ENCODE measurements at regions not wholly inside any gene's neighbourhood (a gene's known extent, or its start where the extent isn't known, plus 50 kb on each side); places are given as distances from the start of the nearest gene placed in this dataset.

DNA sequence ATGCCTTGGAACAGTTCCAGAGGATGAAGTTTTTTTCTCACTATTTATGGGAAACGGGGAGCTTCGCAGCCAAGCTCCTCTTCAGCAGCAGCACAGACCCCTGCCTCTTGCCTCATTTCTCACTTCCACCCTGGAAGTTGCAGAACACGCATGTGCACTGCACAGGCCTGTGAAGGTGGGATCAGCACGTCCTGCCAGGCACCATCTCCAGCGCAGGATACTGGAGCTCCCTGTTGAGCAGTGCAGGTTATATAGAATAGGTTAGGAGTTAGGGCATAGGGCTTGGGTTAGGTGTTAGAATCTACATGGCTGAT is 110.1 kb upstream of the CENPE start:
- intact Hi-C loops (cut with DNase I) = no loop called here
- TF ChIP-seq, protein P1, sequence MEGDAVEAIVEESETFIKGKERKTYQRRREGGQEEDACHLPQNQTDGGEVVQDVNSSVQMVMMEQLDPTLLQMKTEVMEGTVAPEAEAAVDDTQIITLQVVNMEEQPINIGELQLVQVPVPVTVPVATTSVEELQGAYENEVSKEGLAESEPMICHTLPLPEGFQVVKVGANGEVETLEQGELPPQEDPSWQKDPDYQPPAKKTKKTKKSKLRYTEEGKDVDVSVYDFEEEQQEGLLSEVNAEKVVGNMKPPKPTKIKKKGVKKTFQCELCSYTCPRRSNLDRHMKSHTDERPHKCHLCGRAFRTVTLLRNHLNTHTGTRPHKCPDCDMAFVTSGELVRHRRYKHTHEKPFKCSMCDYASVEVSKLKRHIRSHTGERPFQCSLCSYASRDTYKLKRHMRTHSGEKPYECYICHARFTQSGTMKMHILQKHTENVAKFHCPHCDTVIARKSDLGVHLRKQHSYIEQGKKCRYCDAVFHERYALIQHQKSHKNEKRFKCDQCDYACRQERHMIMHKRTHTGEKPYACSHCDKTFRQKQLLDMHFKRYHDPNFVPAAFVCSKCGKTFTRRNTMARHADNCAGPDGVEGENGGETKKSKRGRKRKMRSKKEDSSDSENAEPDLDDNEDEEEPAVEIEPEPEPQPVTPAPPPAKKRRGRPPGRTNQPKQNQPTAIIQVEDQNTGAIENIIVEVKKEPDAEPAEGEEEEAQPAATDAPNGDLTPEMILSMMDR (IDR thresholded peaks at IDR 0.05) = no peak
- no peak for TF ChIP-seq POLR2A (IDR thresholded peaks at IDR 0.05)
- no peaks in the 10 kb centered on the region for H3K36me3 ChIP-seq (replicated peaks in 1 of 2; ENCODE audit: insufficient read depth in 1 of 2, low read depth in 2 of 2)
- DNase-seq (peak in 1 of 4 donors; percentile 7), ATAC-seq (no peak)
- H3K4me1 ChIP-seq = peaks cover 8% of the 10 kb centered on the region
- no peaks in the 10 kb centered on the region for H3K9me3 ChIP-seq
- WGBS, 2 donors = 63 to 77% methylated on average over 5 of the region's 5 CpGs
- H3K27me3 ChIP-seq = no peaks in the 10 kb centered on the region
- no peak overlapping the region for H3K4me3 ChIP-seq
- no peak overlapping the region for H3K27ac ChIP-seq

DNA sequence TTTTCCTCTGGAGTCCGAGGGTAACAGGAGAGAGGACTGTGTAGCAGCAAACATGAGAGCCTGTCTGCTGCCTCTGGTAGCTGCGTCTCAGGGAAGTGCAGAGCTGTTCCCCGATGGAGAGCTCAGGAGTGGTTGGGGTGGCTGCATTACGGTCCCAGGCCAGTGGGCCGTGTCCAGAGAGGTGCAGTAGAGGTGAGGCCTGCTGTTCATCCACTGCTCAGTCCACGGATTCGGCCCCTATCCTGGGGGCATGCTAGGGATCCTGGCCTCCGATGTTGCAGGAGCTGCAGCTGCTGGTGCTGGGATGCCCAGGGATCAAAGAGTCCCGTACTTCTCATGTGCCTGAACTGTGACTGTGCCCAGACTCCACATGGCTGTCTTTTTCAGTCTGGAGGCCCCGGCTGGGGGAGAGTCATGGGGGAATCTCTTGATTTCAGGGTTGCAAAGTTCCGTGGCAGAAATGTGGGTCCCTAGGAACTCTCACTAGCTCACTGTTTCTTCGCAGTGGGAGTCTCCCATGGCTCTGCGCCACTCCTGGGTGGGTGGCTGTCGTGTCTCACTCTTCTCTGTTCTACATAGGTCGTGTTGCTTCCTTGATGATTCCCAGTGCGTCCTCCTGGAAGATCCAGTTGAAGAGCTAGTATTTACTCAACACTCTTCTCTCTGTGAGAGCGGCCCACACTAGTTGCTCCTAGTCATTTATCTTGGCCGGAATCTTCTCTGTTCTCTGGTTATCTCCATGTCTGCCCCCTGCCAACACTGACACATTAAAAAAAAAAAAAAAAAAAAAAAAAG is 109.5 kb upstream of the CENPE start:
- no peaks in the 10 kb centered on the region for H3K27me3 ChIP-seq
- no peak for DNase-seq
- H3K36me3 ChIP-seq (replicated peaks in 1 of 2; ENCODE audit: insufficient read depth in 1 of 2, low read depth in 2 of 2) = no peaks in the 10 kb centered on the region
- H3K4me3 ChIP-seq = no peak overlapping the region
- H3K4me1 ChIP-seq = peaks cover 8% of the 10 kb centered on the region
- ATAC-seq = no peak
- H3K9me3 ChIP-seq = no peaks in the 10 kb centered on the region
- TF ChIP-seq, protein P1 (IDR thresholded peaks at IDR 0.05) = no peak
- no peak for TF ChIP-seq POLR2A (IDR thresholded peaks at IDR 0.05)
- intact Hi-C loops (cut with DNase I) = no loop called here
- no peak overlapping the region for H3K27ac ChIP-seq
- WGBS, 2 donors = 64 to 66% methylated on average over 10 to 18 of the region's 18 CpGs

DNA sequence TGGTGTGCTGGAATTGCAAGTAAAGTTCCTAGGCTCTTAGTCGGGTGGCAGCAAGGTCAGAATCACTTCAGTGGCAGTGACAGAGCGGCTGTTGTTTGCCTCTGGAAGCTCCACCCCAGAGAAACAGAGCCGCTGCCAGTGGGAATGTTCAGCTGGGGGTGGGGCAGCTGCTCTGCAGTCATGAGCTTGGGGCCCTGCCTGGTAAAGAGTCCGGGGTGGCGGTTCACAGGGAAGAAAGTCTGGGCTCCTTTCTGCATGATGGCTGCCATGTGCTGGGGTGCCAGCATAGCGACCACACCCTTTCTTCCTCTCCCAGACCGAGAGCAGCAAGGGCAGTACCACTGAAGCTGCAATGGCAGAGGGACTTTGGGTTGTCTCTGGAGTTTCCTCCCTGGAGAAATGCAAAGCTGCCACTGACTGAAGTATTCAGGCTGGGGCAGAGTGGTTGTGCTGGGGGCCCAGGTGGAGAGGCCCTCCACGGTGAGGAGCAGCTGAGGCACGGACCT is 108.8 kb upstream of the CENPE start:
- DNase-seq = peak; percentile 10 to 53 (median 32)
- TF ChIP-seq, protein P1 (IDR thresholded peaks at IDR 0.05) = no peak
- TF ChIP-seq POLR2A (IDR thresholded peaks at IDR 0.05) = no peak
- peak; percentile 42 for ATAC-seq
- intact Hi-C loops (cut with DNase I) = no loop called here
- Histone ChIP-seq H3K4me1 (peaks cover 8% of the 10 kb centered on the region), H3K9me3 (no peaks in the 10 kb centered on the region), H3K4me3 (no peak overlapping the region), H3K27me3 (no peaks in the 10 kb centered on the region), H3K36me3 (replicated peaks in 1 of 2; ENCODE audit: insufficient read depth in 1 of 2, low read depth in 2 of 2) (no peaks in the 10 kb centered on the region), H3K27ac (no peak overlapping the region)
- WGBS, 2 donors = 19 to 24% methylated on average over 7 to 9 of the region's 9 CpGs

DNA sequence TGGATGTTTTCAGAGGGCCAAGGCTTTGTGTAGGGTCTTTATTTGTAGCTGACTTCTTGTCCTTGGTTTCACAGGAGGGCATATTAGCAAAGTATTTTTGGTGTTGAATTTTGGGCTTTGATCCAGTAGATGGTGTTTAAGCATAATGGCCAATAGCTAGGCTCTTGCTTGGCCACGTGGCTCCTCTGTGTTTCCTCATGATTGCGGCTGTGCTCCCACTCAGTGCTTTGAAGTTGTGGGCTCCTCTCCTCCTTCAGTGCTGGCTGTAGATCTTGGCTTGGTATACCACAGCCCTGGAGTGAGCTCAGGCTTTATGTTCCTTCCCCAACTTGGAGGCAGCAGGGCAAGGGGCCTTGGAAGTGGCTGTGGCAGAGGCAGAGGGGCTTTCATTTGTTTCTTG is 107.2 kb upstream of the CENPE start:
- ATAC-seq (no peak), DNase-seq (no peak)
- 67 to 73% methylated on average over 2 of the region's 2 CpGs for WGBS, 2 donors
- H3K27me3 ChIP-seq = no peaks in the 10 kb centered on the region
- TF ChIP-seq, protein P1 (IDR thresholded peaks at IDR 0.05) = no peak
- TF ChIP-seq POLR2A (IDR thresholded peaks at IDR 0.05) = no peak
- H3K27ac ChIP-seq = no peak overlapping the region
- no peaks in the 10 kb centered on the region for H3K36me3 ChIP-seq (replicated peaks in 1 of 2; ENCODE audit: insufficient read depth in 1 of 2, low read depth in 2 of 2)
- intact Hi-C loops (cut with DNase I) = no loop called here
- H3K9me3 ChIP-seq = no peaks in the 10 kb centered on the region
- H3K4me3 ChIP-seq = no peak overlapping the region
- H3K4me1 ChIP-seq = peaks cover 8% of the 10 kb centered on the region

DNA sequence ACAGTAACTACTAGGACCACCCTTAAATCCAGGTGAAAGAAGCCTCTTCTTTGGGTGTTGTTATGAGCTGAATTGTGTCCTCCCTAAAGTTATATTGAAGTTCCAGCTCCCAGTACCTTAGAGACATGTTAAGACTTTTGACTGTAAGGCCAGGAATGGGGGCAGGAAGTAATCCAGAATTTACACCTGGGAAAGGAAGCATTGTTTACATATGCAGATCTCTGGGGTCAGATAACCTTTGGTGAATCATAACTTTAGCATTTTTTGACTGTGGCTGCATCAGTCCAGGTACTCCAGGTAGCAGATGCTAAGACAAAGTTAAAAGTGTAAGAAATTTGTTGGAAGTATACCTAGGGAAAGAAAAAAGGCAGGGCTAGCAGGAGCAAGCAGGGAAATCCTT is 104.9 kb upstream of the CENPE start:
- DNase-seq (no peak), ATAC-seq (no peak)
- Histone ChIP-seq H3K27ac (no peak overlapping the region), H3K27me3 (no peaks in the 10 kb centered on the region), H3K36me3 (replicated peaks in 1 of 2; ENCODE audit: insufficient read depth in 1 of 2, low read depth in 2 of 2) (no peaks in the 10 kb centered on the region), H3K4me3 (no peak overlapping the region), H3K9me3 (no peaks in the 10 kb centered on the region), H3K4me1 (peaks cover 8% of the 10 kb centered on the region)
- TF ChIP-seq POLR2A (IDR thresholded peaks at IDR 0.05) = no peak
- TF ChIP-seq, protein P1 (IDR thresholded peaks at IDR 0.05) = no peak
- intact Hi-C loops (cut with DNase I) = no loop called here
